ENCODE measurements at regions not wholly inside any gene's neighbourhood (a gene's known extent, or its start where the extent isn't known, plus 50 kb on each side); places are given as distances from the start of the nearest gene placed in this dataset.

DNA sequence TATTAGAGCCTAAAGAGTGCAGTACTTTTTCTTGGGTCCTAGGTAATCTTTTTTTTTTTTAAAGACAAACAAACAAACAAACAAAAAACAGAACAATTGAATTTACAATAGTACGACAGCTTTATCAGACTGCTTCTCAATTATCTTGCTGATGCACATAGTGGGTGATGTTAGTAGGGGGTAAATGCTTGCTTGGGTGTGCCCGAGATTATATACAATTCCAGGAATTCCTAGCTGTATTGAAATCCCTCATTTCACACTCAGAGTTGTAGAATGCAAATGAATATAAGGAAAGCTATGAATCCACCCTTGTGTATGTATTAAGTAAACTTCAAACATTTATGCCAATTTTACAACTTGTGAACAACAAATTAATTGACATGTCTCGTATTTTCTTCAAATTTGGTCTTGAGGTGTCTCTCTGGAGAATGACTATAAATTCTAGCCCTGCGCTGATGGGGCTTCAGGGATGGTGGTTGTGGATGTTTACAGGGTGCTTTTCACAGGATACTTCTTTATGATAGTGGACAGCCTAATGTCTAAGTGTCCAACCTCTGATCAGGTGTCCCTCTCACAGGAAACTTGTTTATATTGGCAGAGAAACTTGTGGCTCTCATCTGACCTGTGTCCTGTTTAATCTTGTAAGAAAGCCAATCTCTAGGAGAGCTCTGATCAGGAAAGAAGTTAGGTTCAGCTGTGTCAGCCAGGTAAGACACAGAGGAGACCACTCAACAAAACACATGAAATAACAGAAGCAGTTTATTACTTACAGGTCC lies 61.9 kb upstream of the SLC39A10 start:
- no peak overlapping the region for H3K4me2 ChIP-seq
- no peak overlapping the region for H3K4me3 ChIP-seq
- no peaks in the 10 kb centered on the region for H3K36me3 ChIP-seq (ENCODE audit: low read depth)
- no peaks in the 10 kb centered on the region for H3K9me2 ChIP-seq (ENCODE audit: insufficient read depth)
- BruUV-seq (replicated peaks), result no TSS peak
- no peaks in the 10 kb centered on the region for H3K27me3 ChIP-seq (ENCODE audit: insufficient read depth, low read depth)
- no peaks in the 10 kb centered on the region for H3K79me2 ChIP-seq (ENCODE audit: low read depth)
- H4K20me1 ChIP-seq (ENCODE audit: insufficient read depth), result no peaks in the 10 kb centered on the region
- no peak overlapping the region for H3K27ac ChIP-seq
- intact Hi-C loops (cut with micrococcal nuclease; ENCODE audit: unreplicated experiment), result no loop called here
- H3K9me3 ChIP-seq (ENCODE audit: insufficient read depth, low read depth), result no peaks in the 10 kb centered on the region
- POLR2A ChIA-PET (ENCODE audit: unreplicated experiment), result no interaction called here
- no peaks in the 10 kb centered on the region for H3F3A ChIP-seq (ENCODE audit: insufficient read depth, low read depth)
- CTCF ChIA-PET, result no interaction called here
- TF ChIP-seq, protein P1, sequence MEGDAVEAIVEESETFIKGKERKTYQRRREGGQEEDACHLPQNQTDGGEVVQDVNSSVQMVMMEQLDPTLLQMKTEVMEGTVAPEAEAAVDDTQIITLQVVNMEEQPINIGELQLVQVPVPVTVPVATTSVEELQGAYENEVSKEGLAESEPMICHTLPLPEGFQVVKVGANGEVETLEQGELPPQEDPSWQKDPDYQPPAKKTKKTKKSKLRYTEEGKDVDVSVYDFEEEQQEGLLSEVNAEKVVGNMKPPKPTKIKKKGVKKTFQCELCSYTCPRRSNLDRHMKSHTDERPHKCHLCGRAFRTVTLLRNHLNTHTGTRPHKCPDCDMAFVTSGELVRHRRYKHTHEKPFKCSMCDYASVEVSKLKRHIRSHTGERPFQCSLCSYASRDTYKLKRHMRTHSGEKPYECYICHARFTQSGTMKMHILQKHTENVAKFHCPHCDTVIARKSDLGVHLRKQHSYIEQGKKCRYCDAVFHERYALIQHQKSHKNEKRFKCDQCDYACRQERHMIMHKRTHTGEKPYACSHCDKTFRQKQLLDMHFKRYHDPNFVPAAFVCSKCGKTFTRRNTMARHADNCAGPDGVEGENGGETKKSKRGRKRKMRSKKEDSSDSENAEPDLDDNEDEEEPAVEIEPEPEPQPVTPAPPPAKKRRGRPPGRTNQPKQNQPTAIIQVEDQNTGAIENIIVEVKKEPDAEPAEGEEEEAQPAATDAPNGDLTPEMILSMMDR (conservative IDR thresholded peaks at IDR 0.05), result no peak
- TF ChIP-seq EZH2 (IDR thresholded peaks at IDR 0.05; ENCODE audit: low read depth), result no peak
- no peak overlapping the region for H2AFZ ChIP-seq
- DNase-seq, result no peak
- 0 out of 2 replicates have a peak, but pooled peaks cover under 1% of the 10 kb centered on the region for H3K4me1 ChIP-seq (replicated peaks; ENCODE audit: insufficient read depth)

DNA sequence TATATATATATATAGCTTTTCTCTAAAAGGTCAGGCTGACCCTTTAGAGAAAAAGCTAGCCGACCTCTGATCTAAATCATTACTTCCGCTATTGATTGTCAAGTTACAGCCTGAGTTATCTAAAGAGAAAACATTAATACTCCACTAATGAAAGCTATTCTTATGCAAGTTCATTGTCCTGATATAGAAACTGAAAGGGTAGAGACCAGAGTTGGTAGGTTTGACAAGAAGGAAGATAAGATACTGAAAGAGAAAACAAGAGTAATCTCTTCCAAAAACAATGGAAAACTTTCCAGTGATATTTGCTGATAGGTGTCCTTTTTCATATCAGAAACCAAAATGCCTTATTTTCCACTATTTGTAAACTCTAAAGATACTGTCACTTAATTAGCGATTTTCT lies 62.8 kb upstream of the SLC39A10 start:
- Histone ChIP-seq H3K4me1 (replicated peaks; ENCODE audit: insufficient read depth) (no peaks in the 10 kb centered on the region), H3K9me2 (ENCODE audit: insufficient read depth) (no peaks in the 10 kb centered on the region), H3K79me2 (ENCODE audit: low read depth) (no peaks in the 10 kb centered on the region), H3K36me3 (ENCODE audit: low read depth) (no peaks in the 10 kb centered on the region), H4K20me1 (ENCODE audit: insufficient read depth) (no peaks in the 10 kb centered on the region), H3K9me3 (ENCODE audit: insufficient read depth, low read depth) (no peaks in the 10 kb centered on the region), H3K27me3 (ENCODE audit: insufficient read depth, low read depth) (no peaks in the 10 kb centered on the region), H3F3A (ENCODE audit: insufficient read depth, low read depth) (no peaks in the 10 kb centered on the region), H3K27ac (no peak overlapping the region), H2AFZ (no peak overlapping the region), H3K4me2 (no peak overlapping the region), H3K4me3 (no peak overlapping the region)
- intact Hi-C loops (cut with micrococcal nuclease; ENCODE audit: unreplicated experiment), result no loop called here
- DNase-seq, result no peak
- no peak for TF ChIP-seq EZH2 (IDR thresholded peaks at IDR 0.05; ENCODE audit: low read depth)
- TF ChIP-seq, protein P1 (conservative IDR thresholded peaks at IDR 0.05), result no peak
- BruUV-seq (replicated peaks), result no TSS peak
- POLR2A ChIA-PET (ENCODE audit: unreplicated experiment), result no interaction called here
- CTCF ChIA-PET, result no interaction called here

DNA sequence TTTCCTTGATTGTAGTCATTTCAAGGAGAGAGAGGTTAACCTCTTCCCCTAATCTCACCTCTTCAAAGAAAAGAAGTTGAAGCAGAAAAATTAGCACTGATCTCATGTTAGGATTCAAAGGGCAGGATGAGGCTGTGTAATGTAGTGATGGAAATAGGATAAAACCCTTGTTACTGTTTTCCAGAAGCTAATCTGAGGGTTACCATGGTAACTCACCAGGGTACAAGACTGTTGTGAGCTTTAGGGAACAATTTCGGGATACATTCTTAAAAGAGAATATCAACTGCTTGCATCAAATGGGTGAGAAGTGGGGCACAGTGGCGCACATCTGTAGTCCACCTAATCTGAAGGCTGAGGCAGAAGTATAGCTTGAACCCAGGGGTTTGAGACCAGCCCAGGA lies 64.9 kb upstream of the SLC39A10 start:
- no peaks in the 10 kb centered on the region for H3K36me3 ChIP-seq (ENCODE audit: low read depth)
- TF ChIP-seq, protein P1 (conservative IDR thresholded peaks at IDR 0.05), result no peak
- TF ChIP-seq EZH2 (IDR thresholded peaks at IDR 0.05; ENCODE audit: low read depth), result no peak
- no peak overlapping the region for H3K27ac ChIP-seq
- no peak overlapping the region for H3K4me3 ChIP-seq
- ChIA-PET POLR2A (ENCODE audit: unreplicated experiment) (no interaction called here), CTCF (no interaction called here)
- no peaks in the 10 kb centered on the region for H4K20me1 ChIP-seq (ENCODE audit: insufficient read depth)
- H3F3A ChIP-seq (ENCODE audit: insufficient read depth, low read depth), result no peaks in the 10 kb centered on the region
- no peaks in the 10 kb centered on the region for H3K79me2 ChIP-seq (ENCODE audit: low read depth)
- H3K9me2 ChIP-seq (ENCODE audit: insufficient read depth), result no peaks in the 10 kb centered on the region
- intact Hi-C loops (cut with micrococcal nuclease; ENCODE audit: unreplicated experiment), result no loop called here
- no peaks in the 10 kb centered on the region for H3K9me3 ChIP-seq (ENCODE audit: insufficient read depth, low read depth)
- no peaks in the 10 kb centered on the region for H3K27me3 ChIP-seq (ENCODE audit: insufficient read depth, low read depth)
- H3K4me2 ChIP-seq, result no peak overlapping the region
- DNase-seq, result no peak
- H3K4me1 ChIP-seq (replicated peaks; ENCODE audit: insufficient read depth), result no peaks in the 10 kb centered on the region
- no peak overlapping the region for H2AFZ ChIP-seq
- BruUV-seq (replicated peaks), result no TSS peak

All from PC-9 (cell line).